ENCODE measurements at regions not wholly inside any gene's neighbourhood (a gene's known extent, or its start where the extent isn't known, plus 50 kb on each side); places are given as distances from the start of the nearest gene placed in this dataset.

DNA sequence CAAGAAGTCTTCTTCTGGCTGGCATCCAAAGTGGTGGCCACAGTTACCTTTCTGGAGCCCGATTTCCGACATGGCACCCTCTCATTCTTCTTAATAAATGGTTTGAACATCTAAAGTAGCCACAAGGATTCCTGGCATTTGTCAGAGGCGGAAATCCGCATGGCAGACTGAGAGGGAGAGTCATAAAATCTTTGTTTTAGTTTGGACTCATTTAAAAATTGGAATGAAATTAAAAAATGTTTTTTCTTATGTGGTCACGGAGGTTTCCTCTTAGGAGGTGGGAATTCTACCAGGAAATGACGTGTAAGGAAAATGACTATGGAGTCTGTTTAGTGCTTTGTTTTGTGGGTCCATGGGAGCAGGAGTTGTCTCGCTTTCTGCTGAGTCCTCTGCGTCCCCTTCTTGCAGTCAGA lies 133.0 kb upstream of the PTCH1 start:
- no peak for DNase-seq
- no TSS peak for BruUV-seq (replicated peaks)
- intact Hi-C loops (cut with micrococcal nuclease; ENCODE audit: unreplicated experiment), result no loop called here
- peaks cover 20% of the 10 kb centered on the region for H3K27me3 Mint-ChIP-seq (ENCODE audit: unreplicated experiment)
- H3K9me3 Mint-ChIP-seq (ENCODE audit: low read depth, unreplicated experiment), result no peaks in the 10 kb centered on the region
- no peaks in the 10 kb centered on the region for H3K36me3 Mint-ChIP-seq (ENCODE audit: insufficient read depth, unreplicated experiment)
- H3K4me1 Mint-ChIP-seq (ENCODE audit: low read depth, unreplicated experiment), result no peaks in the 10 kb centered on the region
- CTCF ChIA-PET, result no interaction called here
- H3K27ac Mint-ChIP-seq (ENCODE audit: unreplicated experiment), result no peak overlapping the region
- TF ChIP-seq, protein P1, sequence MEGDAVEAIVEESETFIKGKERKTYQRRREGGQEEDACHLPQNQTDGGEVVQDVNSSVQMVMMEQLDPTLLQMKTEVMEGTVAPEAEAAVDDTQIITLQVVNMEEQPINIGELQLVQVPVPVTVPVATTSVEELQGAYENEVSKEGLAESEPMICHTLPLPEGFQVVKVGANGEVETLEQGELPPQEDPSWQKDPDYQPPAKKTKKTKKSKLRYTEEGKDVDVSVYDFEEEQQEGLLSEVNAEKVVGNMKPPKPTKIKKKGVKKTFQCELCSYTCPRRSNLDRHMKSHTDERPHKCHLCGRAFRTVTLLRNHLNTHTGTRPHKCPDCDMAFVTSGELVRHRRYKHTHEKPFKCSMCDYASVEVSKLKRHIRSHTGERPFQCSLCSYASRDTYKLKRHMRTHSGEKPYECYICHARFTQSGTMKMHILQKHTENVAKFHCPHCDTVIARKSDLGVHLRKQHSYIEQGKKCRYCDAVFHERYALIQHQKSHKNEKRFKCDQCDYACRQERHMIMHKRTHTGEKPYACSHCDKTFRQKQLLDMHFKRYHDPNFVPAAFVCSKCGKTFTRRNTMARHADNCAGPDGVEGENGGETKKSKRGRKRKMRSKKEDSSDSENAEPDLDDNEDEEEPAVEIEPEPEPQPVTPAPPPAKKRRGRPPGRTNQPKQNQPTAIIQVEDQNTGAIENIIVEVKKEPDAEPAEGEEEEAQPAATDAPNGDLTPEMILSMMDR (IDR thresholded peaks at IDR 0.05; ENCODE audit: unreplicated experiment), result no peak
- H3K4me3 Mint-ChIP-seq (ENCODE audit: low read depth, unreplicated experiment), result no peak overlapping the region

- intact Hi-C loops (cut with micrococcal nuclease; ENCODE audit: unreplicated experiment), result no loop called here
- Mint-ChIP-seq H3K27me3 (ENCODE audit: unreplicated experiment) (peaks cover 20% of the 10 kb centered on the region), H3K4me1 (ENCODE audit: low read depth, unreplicated experiment) (no peaks in the 10 kb centered on the region), H3K36me3 (ENCODE audit: insufficient read depth, unreplicated experiment) (no peaks in the 10 kb centered on the region), H3K9me3 (ENCODE audit: low read depth, unreplicated experiment) (no peaks in the 10 kb centered on the region), H3K4me3 (ENCODE audit: low read depth, unreplicated experiment) (no peak overlapping the region), H3K27ac (ENCODE audit: unreplicated experiment) (no peak overlapping the region)
- no TSS peak for BruUV-seq (replicated peaks)
- no peak for DNase-seq
- CTCF ChIA-PET, result no interaction called here
- TF ChIP-seq, protein P1 (IDR thresholded peaks at IDR 0.05; ENCODE audit: unreplicated experiment), result no peak
These were observed 131.5 kb upstream of the PTCH1 start for GRCh38 chr9:95648225-95648624.

GRCh38 chr9:95645992-95646391 lies 129.2 kb upstream of the PTCH1 start:
- no peaks in the 10 kb centered on the region for H3K36me3 Mint-ChIP-seq (ENCODE audit: insufficient read depth, unreplicated experiment)
- H3K4me1 Mint-ChIP-seq (ENCODE audit: low read depth, unreplicated experiment), result no peaks in the 10 kb centered on the region
- intact Hi-C loops (cut with micrococcal nuclease; ENCODE audit: unreplicated experiment), result no loop called here
- H3K4me3 Mint-ChIP-seq (ENCODE audit: low read depth, unreplicated experiment), result no peak overlapping the region
- CTCF ChIA-PET, result no interaction called here
- TF ChIP-seq, protein P1 (IDR thresholded peaks at IDR 0.05; ENCODE audit: unreplicated experiment), result no peak
- no peak for DNase-seq
- peaks cover 15% of the 10 kb centered on the region for H3K27me3 Mint-ChIP-seq (ENCODE audit: unreplicated experiment)
- no TSS peak for BruUV-seq (replicated peaks)
- no peak overlapping the region for H3K27ac Mint-ChIP-seq (ENCODE audit: unreplicated experiment)
- H3K9me3 Mint-ChIP-seq (ENCODE audit: low read depth, unreplicated experiment), result no peaks in the 10 kb centered on the region

DNA sequence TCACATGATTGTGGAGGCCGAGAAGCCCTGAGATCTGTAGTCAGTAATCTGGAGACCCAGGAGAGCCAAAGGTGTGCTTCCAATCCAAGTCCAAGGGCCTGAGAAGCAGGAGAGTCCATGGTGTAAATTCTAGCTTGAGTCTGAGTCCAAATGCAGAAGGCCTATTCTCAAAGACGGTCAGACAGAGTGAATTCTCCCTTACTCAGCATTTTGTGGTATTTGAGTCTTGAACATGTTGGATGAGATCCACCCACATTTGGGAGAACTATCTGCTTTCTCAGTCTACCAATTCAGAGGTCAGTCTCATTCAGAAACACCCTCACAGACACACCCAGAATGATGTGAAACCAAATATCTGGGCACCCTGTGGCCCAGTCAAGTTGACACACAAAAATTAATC lies 128.8 kb upstream of the PTCH1 start:
- no peak overlapping the region for H3K4me3 Mint-ChIP-seq (ENCODE audit: low read depth, unreplicated experiment)
- H3K27ac Mint-ChIP-seq (ENCODE audit: unreplicated experiment), result no peak overlapping the region
- no TSS peak for BruUV-seq (replicated peaks)
- no peaks in the 10 kb centered on the region for H3K9me3 Mint-ChIP-seq (ENCODE audit: low read depth, unreplicated experiment)
- H3K36me3 Mint-ChIP-seq (ENCODE audit: insufficient read depth, unreplicated experiment), result no peaks in the 10 kb centered on the region
- no peaks in the 10 kb centered on the region for H3K4me1 Mint-ChIP-seq (ENCODE audit: low read depth, unreplicated experiment)
- TF ChIP-seq, protein P1 (IDR thresholded peaks at IDR 0.05; ENCODE audit: unreplicated experiment), result no peak
- intact Hi-C loops (cut with micrococcal nuclease; ENCODE audit: unreplicated experiment), result no loop called here
- CTCF ChIA-PET, result no interaction called here
- peaks cover 15% of the 10 kb centered on the region for H3K27me3 Mint-ChIP-seq (ENCODE audit: unreplicated experiment)
- no peak for DNase-seq

DNA sequence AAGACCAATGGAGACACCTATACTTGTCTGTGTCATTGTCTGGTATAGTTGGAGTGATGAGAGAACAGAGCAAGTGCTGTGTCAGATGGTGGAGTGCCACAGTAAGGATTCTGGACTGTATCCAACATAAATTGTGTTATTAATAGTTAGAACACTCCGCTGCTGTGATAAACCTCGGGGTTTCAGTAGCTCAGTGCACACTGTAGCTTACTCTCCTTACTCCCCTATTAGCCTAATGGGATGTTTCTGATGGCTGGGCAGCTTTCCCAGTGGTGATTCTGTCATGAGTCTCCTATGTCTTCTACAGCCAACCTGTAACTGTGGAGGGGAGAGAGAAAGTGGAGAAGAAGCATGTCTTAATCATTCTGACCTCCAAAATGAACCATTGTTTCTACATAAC lies 127.6 kb upstream of the PTCH1 start:
- Mint-ChIP-seq H3K9me3 (ENCODE audit: low read depth, unreplicated experiment) (no peaks in the 10 kb centered on the region), H3K4me1 (ENCODE audit: low read depth, unreplicated experiment) (no peaks in the 10 kb centered on the region), H3K36me3 (ENCODE audit: insufficient read depth, unreplicated experiment) (no peaks in the 10 kb centered on the region), H3K27me3 (ENCODE audit: unreplicated experiment) (peaks cover 16% of the 10 kb centered on the region), H3K27ac (ENCODE audit: unreplicated experiment) (no peak overlapping the region), H3K4me3 (ENCODE audit: low read depth, unreplicated experiment) (no peak overlapping the region)
- TF ChIP-seq, protein P1 (IDR thresholded peaks at IDR 0.05; ENCODE audit: unreplicated experiment), result no peak
- CTCF ChIA-PET, result no interaction called here
- intact Hi-C loops (cut with micrococcal nuclease; ENCODE audit: unreplicated experiment), result no loop called here
- no peak for DNase-seq
- no TSS peak for BruUV-seq (replicated peaks)

All from Calu3 (cell line).